ENCODE measurements at regions not wholly inside any gene's neighbourhood (a gene's known extent, or its start where the extent isn't known, plus 50 kb on each side); places are given as distances from the start of the nearest gene placed in this dataset.

- no peak overlapping the region for H3K27ac ChIP-seq (ENCODE audit: low read length)
- ChIA-PET CTCF (no interaction called here), POLR2A (ENCODE audit: unreplicated experiment) (no interaction called here)
- H3K27me3 ChIP-seq (ENCODE audit: low read length), result no peaks in the 10 kb centered on the region
- no peaks in the 10 kb centered on the region for H3K36me3 ChIP-seq (ENCODE audit: low read depth, low read length)
- H3K4me3 ChIP-seq (ENCODE audit: low read length), result no peak overlapping the region
- no TSS peak for BruUV-seq (replicated peaks)
- H3K9ac ChIP-seq (ENCODE audit: low read length), result no peak overlapping the region
- H3K79me2 ChIP-seq (ENCODE audit: low read length), result no peaks in the 10 kb centered on the region
- H3K4me1 ChIP-seq (ENCODE audit: insufficient read depth, low read length), result no peaks in the 10 kb centered on the region
- H4K20me1 ChIP-seq (ENCODE audit: low read length), result no peaks in the 10 kb centered on the region
- no peak overlapping the region for H3K4me2 ChIP-seq (ENCODE audit: low read length)
- no peak overlapping the region for H2AFZ ChIP-seq (ENCODE audit: low read length)
- no peak for DNase-seq
- H3K9me2 ChIP-seq (replicated peaks; ENCODE audit: low read length), result no peaks in the 10 kb centered on the region
- no peak for TF ChIP-seq EZH2phosphoT487 (IDR thresholded peaks at IDR 0.05; ENCODE audit: borderline replicate concordance, low read length)
- no peak for TF ChIP-seq EZH2 (IDR thresholded peaks at IDR 0.05; ENCODE audit: low read length, unreplicated experiment)
- no peak for TF ChIP-seq CTCF (conservative IDR thresholded peaks at IDR 0.05; ENCODE audit: low read depth, low read length)
- intact Hi-C loops (cut with micrococcal nuclease), result no loop called here
- ATAC-seq, result no peak
- no peaks in the 10 kb centered on the region for H3F3A ChIP-seq (ENCODE audit: low read length, unreplicated experiment)
- H3K9me3 ChIP-seq (ENCODE audit: low read length), result no peaks in the 10 kb centered on the region
Measured at GRCh38 chr13:85567909-85568308, 231.3 kb downstream of the SLITRK6 start.

GRCh38 chr13:85565652-85566051, 233.6 kb downstream of the SLITRK6 start:
- no peak overlapping the region for H3K9ac ChIP-seq (ENCODE audit: low read length)
- no peak overlapping the region for H3K4me2 ChIP-seq (ENCODE audit: low read length)
- no peak for DNase-seq
- no peaks in the 10 kb centered on the region for H3K27me3 ChIP-seq (ENCODE audit: low read length)
- no peaks in the 10 kb centered on the region for H3K4me1 ChIP-seq (ENCODE audit: insufficient read depth, low read length)
- H4K20me1 ChIP-seq (ENCODE audit: low read length), result no peaks in the 10 kb centered on the region
- H3K36me3 ChIP-seq (ENCODE audit: low read depth, low read length), result no peaks in the 10 kb centered on the region
- H2AFZ ChIP-seq (ENCODE audit: low read length), result no peak overlapping the region
- BruUV-seq (replicated peaks), result no TSS peak
- no peak overlapping the region for H3K4me3 ChIP-seq (ENCODE audit: low read length)
- H3K9me2 ChIP-seq (replicated peaks; ENCODE audit: low read length), result no peaks in the 10 kb centered on the region
- no peak for ATAC-seq
- no peak overlapping the region for H3K27ac ChIP-seq (ENCODE audit: low read length)
- POLR2A ChIA-PET (ENCODE audit: unreplicated experiment), result no interaction called here
- no peaks in the 10 kb centered on the region for H3K9me3 ChIP-seq (ENCODE audit: low read length)
- TF ChIP-seq EZH2phosphoT487 (IDR thresholded peaks at IDR 0.05; ENCODE audit: borderline replicate concordance, low read length) (no peak), CTCF (conservative IDR thresholded peaks at IDR 0.05; ENCODE audit: low read depth, low read length) (no peak), EZH2 (IDR thresholded peaks at IDR 0.05; ENCODE audit: low read length, unreplicated experiment) (no peak)
- H3F3A ChIP-seq (ENCODE audit: low read length, unreplicated experiment), result no peaks in the 10 kb centered on the region
- no peaks in the 10 kb centered on the region for H3K79me2 ChIP-seq (ENCODE audit: low read length)
- CTCF ChIA-PET, result no interaction called here
- intact Hi-C loops (cut with micrococcal nuclease), result no loop called here

DNA sequence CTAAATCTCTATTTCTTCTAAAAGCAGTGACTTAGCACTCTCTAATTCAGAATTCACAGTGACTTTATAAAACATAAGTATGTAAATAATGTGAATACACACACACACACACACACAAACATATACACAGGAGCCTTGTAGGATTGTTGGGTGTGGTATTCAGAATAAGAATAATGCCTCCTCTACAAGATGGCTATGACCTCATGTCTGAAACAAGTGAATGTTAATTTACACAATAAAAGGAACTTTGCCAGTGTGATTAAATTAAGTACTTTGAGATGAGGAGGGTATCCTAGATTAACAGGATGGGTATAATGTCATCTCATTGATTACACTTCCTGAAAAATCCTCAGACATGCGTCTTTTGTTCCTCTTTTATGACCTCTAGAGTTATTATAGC, 234.6 kb downstream of the SLITRK6 start:
- no peaks in the 10 kb centered on the region for H3K27me3 ChIP-seq (ENCODE audit: low read length)
- CTCF ChIA-PET, result no interaction called here
- no peaks in the 10 kb centered on the region for H4K20me1 ChIP-seq (ENCODE audit: low read length)
- ATAC-seq, result no peak
- no peak overlapping the region for H3K9ac ChIP-seq (ENCODE audit: low read length)
- H3K9me2 ChIP-seq (replicated peaks; ENCODE audit: low read length), result no peaks in the 10 kb centered on the region
- H3K9me3 ChIP-seq (ENCODE audit: low read length), result no peaks in the 10 kb centered on the region
- no peak overlapping the region for H3K4me3 ChIP-seq (ENCODE audit: low read length)
- no peak overlapping the region for H3K27ac ChIP-seq (ENCODE audit: low read length)
- H3F3A ChIP-seq (ENCODE audit: low read length, unreplicated experiment), result no peaks in the 10 kb centered on the region
- H3K36me3 ChIP-seq (ENCODE audit: low read depth, low read length), result no peaks in the 10 kb centered on the region
- intact Hi-C loops (cut with micrococcal nuclease), result no loop called here
- no peaks in the 10 kb centered on the region for H3K79me2 ChIP-seq (ENCODE audit: low read length)
- no peak for DNase-seq
- no peak overlapping the region for H2AFZ ChIP-seq (ENCODE audit: low read length)
- no peak for TF ChIP-seq CTCF (conservative IDR thresholded peaks at IDR 0.05; ENCODE audit: low read depth, low read length)
- no peak for TF ChIP-seq EZH2phosphoT487 (IDR thresholded peaks at IDR 0.05; ENCODE audit: borderline replicate concordance, low read length)
- TF ChIP-seq EZH2 (IDR thresholded peaks at IDR 0.05; ENCODE audit: low read length, unreplicated experiment), result no peak
- H3K4me1 ChIP-seq (ENCODE audit: insufficient read depth, low read length), result no peaks in the 10 kb centered on the region
- POLR2A ChIA-PET (ENCODE audit: unreplicated experiment), result no interaction called here
- no peak overlapping the region for H3K4me2 ChIP-seq (ENCODE audit: low read length)
- no TSS peak for BruUV-seq (replicated peaks)
